Activated T-cell treated with anti-CD3 and anti-CD28 coated beads, Interleukin-2, amount 50 U/mL, for 48 hours (primary cell): ENCODE measurements at regions not wholly inside any gene's neighbourhood (a gene's known extent, or its start where the extent isn't known, plus 50 kb on each side); places are given as distances from the start of the nearest gene placed in this dataset.
"Not testable (repeated sequence)": the region's sequence is repeated elsewhere in the genome, so short reads cannot be mapped to it uniquely, and the experiment has no call there.

Experiments
- DNase-seq, 2 experiments: peaks; one replicate each; pipeline ENCODE4 v3.0.0-alpha.2; 2020

GRCh38 chr2:194603429-194603828, 1053.6 kb upstream of the SLC39A10 start:
- no peak for DNase-seq

DNA sequence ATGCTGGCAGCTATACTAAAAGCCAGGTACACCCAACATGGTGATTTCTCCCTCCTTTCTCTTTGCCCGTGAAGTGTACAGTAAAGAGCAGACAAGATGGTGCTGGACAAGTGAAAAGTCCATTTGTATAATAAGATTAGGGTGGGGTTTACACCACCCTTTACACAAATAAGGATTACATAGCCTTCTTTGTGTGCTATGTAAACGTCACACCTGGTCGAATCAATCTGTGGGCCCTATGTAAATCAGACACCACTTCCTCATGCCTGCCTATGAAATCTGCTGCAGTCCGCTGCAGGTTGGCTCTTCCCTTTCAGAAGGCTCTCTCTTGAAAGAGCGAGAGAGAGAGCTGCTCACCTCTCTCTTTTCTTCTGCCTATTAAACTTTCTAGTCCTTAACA, 1054.3 kb upstream of the SLC39A10 start:
- DNase-seq = no peak

DNA sequence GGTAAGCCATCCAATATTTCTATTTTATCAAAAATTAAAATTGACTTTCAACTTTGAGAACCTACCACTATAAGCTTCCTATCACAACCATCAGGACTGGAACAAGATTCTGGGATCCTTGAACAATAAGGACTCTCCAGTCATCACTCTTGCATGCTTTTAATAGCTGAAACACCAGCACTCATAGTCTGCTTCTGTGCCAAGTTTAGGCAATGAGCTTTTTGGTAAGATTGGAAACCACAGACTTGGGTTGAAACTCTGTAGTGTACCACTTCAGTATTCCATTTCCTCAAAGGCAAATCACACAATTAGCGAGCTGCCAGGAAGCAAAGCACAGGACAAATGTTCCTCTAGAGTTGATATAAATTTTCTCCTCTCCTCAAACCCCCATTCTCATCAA, 1065.8 kb upstream of the SLC39A10 start:
- no peak for DNase-seq

- DNase-seq = no peak
Measured at GRCh38 chr2:194587739-194588270, 1069.2 kb upstream of the SLC39A10 start.

DNA sequence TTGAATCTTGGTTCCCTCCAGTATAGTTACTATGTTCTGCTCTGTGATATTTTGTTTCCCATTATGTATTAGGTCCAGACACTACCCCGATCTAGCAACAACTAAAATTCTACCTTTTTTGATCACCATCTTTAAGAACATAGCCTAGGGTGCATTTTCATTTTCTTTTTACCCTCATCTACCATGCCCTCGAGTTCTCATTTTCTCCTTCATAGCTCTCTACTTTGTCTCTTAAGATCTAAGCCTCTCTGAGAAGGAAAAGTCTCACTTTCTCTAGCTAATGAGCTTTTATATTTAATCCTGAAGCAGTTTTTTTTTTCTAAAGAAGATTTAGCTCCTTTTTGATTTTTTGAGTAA, 1089.4 kb upstream of the SLC39A10 start:
- no peak for DNase-seq

- no peak for DNase-seq
Measured at GRCh38 chr2:194566907-194567660, 1089.9 kb upstream of the SLC39A10 start.

DNA sequence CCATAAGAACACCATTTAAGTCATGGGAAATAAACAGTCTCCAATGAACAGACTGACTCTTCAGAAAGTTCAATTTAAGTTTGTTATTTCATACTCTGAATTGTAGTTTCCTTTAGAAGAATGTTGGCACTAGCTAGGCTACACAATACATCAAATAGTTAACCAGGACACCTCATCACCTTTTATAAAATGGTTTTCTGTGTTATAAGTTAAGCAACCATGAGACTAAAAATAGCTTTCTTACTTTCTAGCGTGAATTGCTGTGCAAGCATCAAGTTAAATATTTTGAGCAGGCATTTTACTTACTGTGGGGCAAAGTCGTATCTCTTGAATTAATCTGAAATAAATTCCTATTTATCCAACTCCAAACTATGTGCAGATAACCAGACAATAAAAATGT, 1092.6 kb upstream of the SLC39A10 start:
- no peak for DNase-seq

DNA sequence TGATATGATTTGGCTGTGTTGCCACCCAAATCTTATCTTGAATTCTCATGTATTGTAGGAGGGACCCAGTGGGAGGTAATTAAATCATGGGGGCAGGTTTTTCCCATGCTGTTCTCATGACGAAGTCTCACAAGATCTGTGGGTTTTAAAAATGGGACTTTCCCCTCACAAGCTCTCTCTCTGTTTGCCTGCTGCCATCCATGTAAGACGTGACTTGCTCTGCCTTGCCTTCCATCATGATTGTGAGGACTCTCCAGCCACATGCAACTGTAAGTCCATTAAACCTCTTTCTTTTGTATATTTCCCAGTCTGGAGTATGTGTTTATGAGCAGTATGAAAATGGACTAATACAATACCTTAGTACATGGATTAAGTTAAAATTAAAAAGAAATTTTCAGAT, 1094.7 kb upstream of the SLC39A10 start:
- DNase-seq = no peak

GRCh38 chr2:194559964-194560363, 1097.1 kb upstream of the SLC39A10 start:
- DNase-seq = no peak

DNA sequence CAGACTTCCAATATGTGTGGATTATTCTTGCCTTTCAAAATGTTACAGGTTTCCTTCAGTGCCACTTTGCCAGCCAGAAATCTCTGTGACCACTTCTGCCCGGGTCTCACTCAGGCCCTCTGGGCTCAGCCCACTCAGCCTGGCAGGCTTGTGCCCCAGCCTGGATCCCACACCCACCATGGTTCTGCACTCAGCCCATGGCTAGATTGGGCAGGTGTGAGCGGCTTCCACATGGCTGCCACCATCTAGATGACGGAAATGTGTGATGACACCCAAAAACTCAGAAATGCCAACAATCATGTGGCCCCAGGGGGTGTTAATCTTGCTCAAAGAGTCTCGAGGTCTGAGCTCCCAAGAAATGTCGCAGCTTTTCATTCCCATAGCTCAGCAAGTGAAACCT, 1097.5 kb upstream of the SLC39A10 start:
- no peak for DNase-seq

DNA sequence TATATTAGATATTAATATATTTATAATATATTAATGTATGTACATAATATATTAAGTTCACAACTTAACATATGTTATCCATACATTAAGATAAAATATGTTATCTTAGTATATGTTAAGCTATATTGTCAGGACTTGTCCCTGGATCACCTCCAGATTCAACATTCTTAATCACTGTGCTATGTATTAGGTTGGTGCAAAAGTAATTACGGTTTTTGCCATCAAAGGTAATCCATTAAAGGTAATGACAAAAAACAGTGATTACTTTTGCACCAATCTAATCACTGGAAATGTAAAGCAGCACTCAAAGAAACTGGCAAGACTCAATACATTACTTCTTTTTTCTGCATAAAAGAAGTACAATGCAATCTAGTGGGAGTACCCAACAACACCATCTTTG, 1099.0 kb upstream of the SLC39A10 start:
- DNase-seq = no peak

DNA sequence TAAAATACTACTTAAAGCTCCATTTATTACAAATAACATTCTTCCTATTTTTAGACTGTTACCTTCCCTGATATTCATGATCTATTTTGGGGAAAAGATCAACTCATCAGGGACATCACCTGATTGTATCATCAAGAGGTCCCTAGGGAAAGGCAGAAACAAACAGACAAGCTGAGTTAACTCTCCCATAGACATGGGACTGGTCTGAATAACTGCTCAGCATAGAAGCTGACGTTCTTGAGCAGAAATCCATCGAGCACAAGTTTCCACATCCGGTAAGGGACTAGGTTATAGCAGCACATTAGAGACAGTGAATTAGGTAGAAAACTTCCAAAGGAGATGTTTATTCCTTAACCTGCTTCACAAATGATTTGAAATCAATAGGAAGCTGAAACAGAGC, 1100.4 kb upstream of the SLC39A10 start:
- no peak for DNase-seq

DNA sequence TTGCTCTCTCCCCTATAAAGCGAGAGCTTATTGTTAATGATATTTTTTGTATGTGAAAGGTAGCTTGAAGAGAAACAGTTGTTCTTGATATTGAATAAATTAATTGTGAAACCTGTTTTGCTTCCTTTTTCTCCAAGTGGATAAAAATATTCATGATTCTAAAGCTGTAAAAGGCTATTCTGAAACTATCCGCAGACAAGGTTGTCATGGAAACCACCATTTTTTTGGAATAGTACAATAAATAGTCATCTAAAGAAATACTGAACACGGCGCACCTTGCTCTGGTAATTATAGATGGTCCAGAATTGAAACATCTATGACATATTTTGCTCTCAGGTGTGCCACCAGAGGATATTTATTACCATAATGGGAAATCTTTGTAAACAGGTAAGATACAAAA, 1103.0 kb upstream of the SLC39A10 start:
- DNase-seq = no peak

- no peak for DNase-seq
Measured at GRCh38 chr2:194550702-194551101, 1106.3 kb upstream of the SLC39A10 start.

DNA sequence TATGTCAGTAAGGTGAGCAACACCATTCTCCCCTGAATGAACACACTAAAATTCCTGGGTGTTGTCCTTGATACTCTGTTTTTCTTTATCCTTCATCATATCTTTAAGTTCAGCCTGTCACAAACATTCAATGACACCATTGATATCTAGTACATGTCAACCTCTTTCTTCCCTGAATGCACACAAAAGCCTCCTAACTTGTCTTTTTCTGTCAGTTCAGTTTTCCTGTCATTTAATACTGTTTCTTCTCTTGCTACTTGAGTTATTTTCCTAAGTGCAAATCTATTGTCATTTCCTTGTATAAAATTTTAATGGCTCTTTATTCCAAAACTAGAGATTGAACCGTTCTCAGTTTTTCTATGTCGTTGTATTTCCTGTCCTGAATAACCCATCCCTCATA, 1107.6 kb upstream of the SLC39A10 start:
- DNase-seq = no peak

DNA sequence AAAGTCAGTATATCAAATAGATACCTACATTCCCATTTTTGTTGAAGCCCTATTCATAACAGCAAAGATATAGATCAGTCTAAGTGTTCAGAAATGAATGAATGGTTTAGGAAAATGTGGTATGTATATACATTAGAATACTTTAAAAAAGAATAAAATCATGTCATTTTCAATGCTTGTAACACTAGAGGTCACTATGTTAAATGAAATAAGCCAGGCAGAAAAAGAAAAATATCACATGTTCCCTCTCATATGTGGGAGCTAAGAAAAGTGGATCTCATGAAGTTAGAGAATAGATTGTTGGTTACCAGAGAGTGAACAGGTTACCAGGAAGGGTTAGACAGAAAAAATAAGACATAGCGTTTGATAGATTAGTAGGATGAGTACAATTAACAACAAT, 1111.0 kb upstream of the SLC39A10 start:
- DNase-seq = no peak

GRCh38 chr2:194539425-194539824, 1117.6 kb upstream of the SLC39A10 start:
- no peak for DNase-seq

DNA sequence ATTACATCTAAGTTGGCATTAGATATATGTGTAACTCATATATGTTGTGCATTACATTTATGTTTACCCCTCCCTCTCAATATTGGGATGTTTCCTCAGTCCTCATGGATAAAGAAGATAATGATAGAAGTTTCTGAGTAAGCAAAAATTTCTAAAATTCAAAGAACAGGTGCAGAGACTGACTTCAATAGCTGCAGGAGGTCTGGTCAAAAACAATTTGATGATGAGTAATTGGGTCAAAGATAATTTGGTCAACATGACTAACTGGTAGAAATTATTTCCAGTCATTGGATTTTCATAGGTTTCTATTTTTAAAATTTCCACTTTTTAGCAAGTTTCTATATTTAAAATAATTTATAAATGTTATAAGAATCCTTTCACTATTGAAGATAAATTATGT, 1130.9 kb upstream of the SLC39A10 start:
- DNase-seq = no peak

GRCh38 chr2:194514281-194514680, 1142.7 kb upstream of the SLC39A10 start:
- DNase-seq = no peak

GRCh38 chr2:194511070-194511469, 1146.0 kb upstream of the SLC39A10 start:
- not testable (repeated sequence) for DNase-seq

DNA sequence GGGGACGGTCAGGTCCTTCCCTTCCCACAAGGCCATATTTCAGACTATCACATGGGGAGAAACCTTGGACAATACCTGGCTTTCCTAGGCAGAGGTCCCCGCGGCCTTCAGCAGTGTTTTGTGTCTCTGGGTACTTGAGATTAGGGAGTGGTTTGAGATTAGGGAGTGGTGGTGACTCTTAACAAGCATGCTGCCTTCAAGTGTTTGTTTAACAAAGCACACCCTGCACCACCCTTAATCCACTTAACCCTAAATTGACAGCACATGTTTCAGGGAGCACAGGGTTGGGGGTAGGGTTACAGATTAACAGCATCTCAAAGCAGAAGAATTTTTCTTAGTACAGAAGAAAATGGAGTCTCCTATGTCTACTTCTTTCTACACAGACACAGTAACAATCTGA, 1152.2 kb upstream of the SLC39A10 start:
- not testable (repeated sequence) for DNase-seq

GRCh38 chr2:194495046-194495445, 1162.0 kb upstream of the SLC39A10 start:
- DNase-seq = no peak

DNA sequence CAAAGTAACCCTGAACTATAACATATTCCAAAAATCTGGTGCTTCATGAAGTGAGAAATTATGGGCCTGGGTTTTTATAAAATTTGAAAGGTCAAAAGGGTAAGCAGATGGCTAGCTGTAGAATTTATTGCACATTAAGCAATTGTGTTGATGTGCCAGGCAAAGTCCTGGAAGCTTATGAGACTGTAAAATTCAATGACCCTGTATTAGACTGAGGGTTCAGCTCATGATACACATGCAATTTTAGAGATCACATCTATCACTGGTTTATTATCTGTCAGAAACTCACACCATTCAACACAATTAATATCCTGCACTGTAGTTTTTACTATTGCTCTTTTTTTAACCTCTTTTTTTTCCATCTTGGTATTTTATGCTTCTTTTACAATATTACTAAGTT, 1162.6 kb upstream of the SLC39A10 start:
- DNase-seq = no peak

DNA sequence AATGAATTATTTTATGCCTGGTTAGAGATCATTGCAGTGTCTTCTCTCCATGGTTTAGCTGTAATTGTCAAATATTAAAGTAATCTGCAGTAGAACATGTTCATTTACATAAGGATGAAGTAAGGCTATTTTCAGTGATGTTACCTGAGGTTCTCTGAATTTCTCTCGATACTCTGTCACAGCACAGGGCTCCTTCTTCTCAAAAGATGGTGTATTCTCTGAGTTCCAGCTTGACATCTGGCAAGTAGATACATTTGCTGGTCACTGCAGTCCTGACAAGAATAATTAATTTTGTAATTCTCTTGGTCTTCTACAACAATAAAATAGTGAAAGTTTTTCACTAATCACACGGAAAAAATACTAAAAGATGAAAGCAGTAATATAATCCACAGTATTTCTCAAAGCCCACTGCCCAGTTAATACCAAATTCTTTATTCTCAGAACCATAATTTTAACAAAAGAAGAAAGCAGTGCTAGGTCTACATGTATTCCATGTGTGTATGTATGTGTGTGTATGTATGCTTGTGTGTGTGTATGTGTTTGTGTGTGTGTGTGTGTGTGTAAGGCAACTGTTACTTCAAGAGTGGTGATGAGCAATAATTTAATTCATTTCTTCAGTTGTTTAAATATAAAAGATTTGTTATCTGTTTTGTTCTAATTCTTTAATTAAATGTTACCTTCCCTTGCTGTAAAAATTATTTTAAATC, 1165.5 kb upstream of the SLC39A10 start:
- DNase-seq = no peak

- no peak for DNase-seq
Measured at GRCh38 chr2:194486326-194486725, 1170.7 kb upstream of the SLC39A10 start.
